Activated CD4-positive, alpha-beta T cell treated with anti-CD3 and anti-CD28 coated beads, Interleukin-2, amount 10 ng/mL, durations not matched to agents 24 days and 14 days (primary cell): ENCODE measurements at regions not wholly inside any gene's neighbourhood (a gene's known extent, or its start where the extent isn't known, plus 50 kb on each side); places are given as distances from the start of the nearest gene placed in this dataset.
"Not testable (repeated sequence)": the region's sequence is repeated elsewhere in the genome, so short reads cannot be mapped to it uniquely, and the experiment has no call there.

Experiments used
- DNase-seq: peaks from one replicate; pipeline ENCODE4 v3.0.0; 2022
- H3K27ac Mint-ChIP-seq: one replicate; pipeline ENCODE4 v1.8.0; 2022; ENCODE audit warnings: mild to moderate bottlenecking, mixed read lengths
- H3K27me3 Mint-ChIP-seq: one replicate; pipeline ENCODE4 v1.8.0; 2022; ENCODE audit warnings: mixed read lengths
- H3K36me3 Mint-ChIP-seq: one replicate; pipeline ENCODE4 v1.8.0; 2022; ENCODE audit warnings: low read depth, mild to moderate bottlenecking, mixed read lengths
- H3K4me1 Mint-ChIP-seq: one replicate; pipeline ENCODE4 v1.8.0; 2021; ENCODE audit warnings: mixed read lengths
- H3K4me3 Mint-ChIP-seq: one replicate; pipeline ENCODE4 v1.8.0; 2022; ENCODE audit warnings: mild to moderate bottlenecking, moderate library complexity, mixed read lengths
- H3K9me3 Mint-ChIP-seq: one replicate; pipeline ENCODE4 v1.8.0; 2021; ENCODE audit warnings: mixed read lengths
- intact Hi-C: fragments of 100-400 bp; cut with micrococcal nuclease; formaldehyde crosslinking; loops from one replicate; pipeline ENCODE4 v1.15.1; 2023

- peaks cover 22% of the 10 kb centered on the region for H3K27me3 Mint-ChIP-seq
- peaks cover 1% of the 10 kb centered on the region for H3K4me1 Mint-ChIP-seq
- no peaks in the 10 kb centered on the region for H3K9me3 Mint-ChIP-seq
- H3K36me3 Mint-ChIP-seq, result no peaks in the 10 kb centered on the region
- no peak overlapping the region for H3K27ac Mint-ChIP-seq
- intact Hi-C loops, result no loop called here
- DNase-seq, result no peak
- H3K4me3 Mint-ChIP-seq, result no peak overlapping the region
Observed at GRCh38 chr16:85238233-85238647, 126.0 kb upstream of the CIBAR2 start.

GRCh38 chr16:85239239-85239638, 127.0 kb upstream of the CIBAR2 start:
- peaks cover 1% of the 10 kb centered on the region for H3K4me1 Mint-ChIP-seq
- no peak overlapping the region for H3K27ac Mint-ChIP-seq
- H3K9me3 Mint-ChIP-seq, result no peaks in the 10 kb centered on the region
- intact Hi-C loops, result no loop called here
- H3K27me3 Mint-ChIP-seq, result peaks cover 16% of the 10 kb centered on the region
- DNase-seq, result no peak
- H3K4me3 Mint-ChIP-seq, result no peak overlapping the region
- no peaks in the 10 kb centered on the region for H3K36me3 Mint-ChIP-seq

GRCh38 chr16:85239871-85240270, 127.6 kb upstream of the CIBAR2 start:
- no peak overlapping the region for H3K27ac Mint-ChIP-seq
- no peak for DNase-seq
- intact Hi-C loops, result loop anchor here (10.0 kb wide), 1 partner anchor 125 kb away; the partner anchor contains the start of gene CIBAR2
- no peak overlapping the region for H3K4me3 Mint-ChIP-seq
- no peaks in the 10 kb centered on the region for H3K9me3 Mint-ChIP-seq
- peaks cover 14% of the 10 kb centered on the region for H3K27me3 Mint-ChIP-seq
- H3K36me3 Mint-ChIP-seq, result no peaks in the 10 kb centered on the region
- peaks cover 1% of the 10 kb centered on the region for H3K4me1 Mint-ChIP-seq

GRCh38 chr16:85240982-85241924, 129.0 kb upstream of the CIBAR2 start:
- no peaks in the 10 kb centered on the region for H3K9me3 Mint-ChIP-seq
- H3K27me3 Mint-ChIP-seq, result peaks cover 15% of the 10 kb centered on the region
- no peak overlapping the region for H3K27ac Mint-ChIP-seq
- peaks cover 3% of the 10 kb centered on the region for H3K4me1 Mint-ChIP-seq
- intact Hi-C loops, result loop anchor here (10.0 kb wide), 1 partner anchor 126 kb away; the partner anchor contains the start of gene CIBAR2
- H3K4me3 Mint-ChIP-seq, result no peak overlapping the region
- H3K36me3 Mint-ChIP-seq, result no peaks in the 10 kb centered on the region
- no peak for DNase-seq

GRCh38 chr16:85242140-85242539, 129.9 kb upstream of the CIBAR2 start:
- Mint-ChIP-seq H3K9me3 (no peaks in the 10 kb centered on the region), H3K4me3 (no peak overlapping the region), H3K27ac (no peak overlapping the region), H3K36me3 (no peaks in the 10 kb centered on the region), H3K4me1 (peaks cover 3% of the 10 kb centered on the region), H3K27me3 (peaks cover 10% of the 10 kb centered on the region)
- DNase-seq, result no peak
- intact Hi-C loops, result loop anchor here (10.0 kb wide), 1 partner anchor 127 kb away; the partner anchor contains the start of gene CIBAR2

- H3K4me3 Mint-ChIP-seq, result no peak overlapping the region
- intact Hi-C loops, result loop anchor here (10.0 kb wide), 1 partner anchor 129 kb away; the partner anchor contains the start of gene CIBAR2
- no peak overlapping the region for H3K27ac Mint-ChIP-seq
- no peaks in the 10 kb centered on the region for H3K9me3 Mint-ChIP-seq
- H3K27me3 Mint-ChIP-seq, result peaks cover 8% of the 10 kb centered on the region
- no peak for DNase-seq
- no peaks in the 10 kb centered on the region for H3K36me3 Mint-ChIP-seq
- H3K4me1 Mint-ChIP-seq, result peaks cover 3% of the 10 kb centered on the region
Observed at GRCh38 chr16:85243308-85243707, 131.0 kb upstream of the CIBAR2 start.

GRCh38 chr16:85244452-85244851, 132.2 kb upstream of the CIBAR2 start:
- not testable (repeated sequence) for H3K36me3 Mint-ChIP-seq, H3K4me3 Mint-ChIP-seq, H3K27ac Mint-ChIP-seq, H3K4me1 Mint-ChIP-seq, H3K27me3 Mint-ChIP-seq, DNase-seq, H3K9me3 Mint-ChIP-seq
- intact Hi-C loops, result loop anchor here (10.0 kb wide), 1 partner anchor 130 kb away; the partner anchor contains the start of gene CIBAR2

- H3K4me3 Mint-ChIP-seq, result no peak overlapping the region
Observed at GRCh38 chr16:85245307-85246172, 133.3 kb upstream of the CIBAR2 start.

GRCh38 chr16:85246473-85246872, 134.2 kb upstream of the CIBAR2 start:
- Mint-ChIP-seq H3K27me3 (peaks cover 7% of the 10 kb centered on the region), H3K9me3 (no peaks in the 10 kb centered on the region), H3K4me3 (no peak overlapping the region), H3K4me1 (peaks cover 3% of the 10 kb centered on the region), H3K27ac (no peak overlapping the region), H3K36me3 (no peaks in the 10 kb centered on the region)
- intact Hi-C loops, result loop anchor here (10.0 kb wide), 1 partner anchor 132 kb away; the partner anchor contains the start of gene CIBAR2
- DNase-seq, result no peak

More at GRCh38 chr16:85245307-85246172, 133.3 kb upstream of the CIBAR2 start:
- H3K4me1 Mint-ChIP-seq, result peaks cover 3% of the 10 kb centered on the region
- peaks cover 7% of the 10 kb centered on the region for H3K27me3 Mint-ChIP-seq
- H3K9me3 Mint-ChIP-seq, result no peaks in the 10 kb centered on the region
- intact Hi-C loops, result loop anchor here (10.0 kb wide), 1 partner anchor 131 kb away; the partner anchor contains the start of gene CIBAR2
- no peaks in the 10 kb centered on the region for H3K36me3 Mint-ChIP-seq
- DNase-seq, result peak; percentile 82
- no peak overlapping the region for H3K27ac Mint-ChIP-seq

- Mint-ChIP-seq H3K9me3 (no peaks in the 10 kb centered on the region), H3K36me3 (no peaks in the 10 kb centered on the region), H3K4me3 (no peak overlapping the region), H3K27me3 (peaks cover 7% of the 10 kb centered on the region), H3K27ac (no peak overlapping the region), H3K4me1 (peaks cover 3% of the 10 kb centered on the region)
- intact Hi-C loops, result loop anchor here (10.0 kb wide), 1 partner anchor 132 kb away; the partner anchor contains the start of gene CIBAR2
- no peak for DNase-seq
Observed at GRCh38 chr16:85246973-85247372, 134.7 kb upstream of the CIBAR2 start.

GRCh38 chr16:85248342-85248741, 136.1 kb upstream of the CIBAR2 start:
- Mint-ChIP-seq H3K9me3 (no peaks in the 10 kb centered on the region), H3K27ac (no peak overlapping the region), H3K36me3 (no peaks in the 10 kb centered on the region), H3K4me1 (peaks cover 3% of the 10 kb centered on the region), H3K4me3 (no peak overlapping the region), H3K27me3 (peaks cover 7% of the 10 kb centered on the region)
- intact Hi-C loops, result loop anchor here (10.0 kb wide), 1 partner anchor 134 kb away; the partner anchor contains the start of gene CIBAR2
- DNase-seq, result no peak

GRCh38 chr16:85248857-85249256, 136.6 kb upstream of the CIBAR2 start:
- Mint-ChIP-seq H3K27me3 (peaks cover 7% of the 10 kb centered on the region), H3K36me3 (no peaks in the 10 kb centered on the region), H3K9me3 (no peaks in the 10 kb centered on the region), H3K4me3 (no peak overlapping the region), H3K27ac (no peak overlapping the region), H3K4me1 (peaks cover 3% of the 10 kb centered on the region)
- DNase-seq, result no peak
- intact Hi-C loops, result loop anchor here (10.0 kb wide), 1 partner anchor 134 kb away; the partner anchor contains the start of gene CIBAR2

GRCh38 chr16:85249418-85250146, 137.3 kb upstream of the CIBAR2 start:
- intact Hi-C loops, result loop anchor here (10.0 kb wide), 1 partner anchor 135 kb away; the partner anchor contains the start of gene CIBAR2
- no peak overlapping the region for H3K4me3 Mint-ChIP-seq

More at GRCh38 chr16:85249418-85250146, 137.3 kb upstream of the CIBAR2 start:
- no peak for DNase-seq
- H3K27me3 Mint-ChIP-seq, result peaks cover 7% of the 10 kb centered on the region
- H3K36me3 Mint-ChIP-seq, result no peaks in the 10 kb centered on the region
- H3K4me1 Mint-ChIP-seq, result peaks cover 3% of the 10 kb centered on the region
- H3K9me3 Mint-ChIP-seq, result no peaks in the 10 kb centered on the region
- no peak overlapping the region for H3K27ac Mint-ChIP-seq
